ENCODE measurements at regions not wholly inside any gene's neighbourhood (a gene's known extent, or its start where the extent isn't known, plus 50 kb on each side); places are given as distances from the start of the nearest gene placed in this dataset.

DNA sequence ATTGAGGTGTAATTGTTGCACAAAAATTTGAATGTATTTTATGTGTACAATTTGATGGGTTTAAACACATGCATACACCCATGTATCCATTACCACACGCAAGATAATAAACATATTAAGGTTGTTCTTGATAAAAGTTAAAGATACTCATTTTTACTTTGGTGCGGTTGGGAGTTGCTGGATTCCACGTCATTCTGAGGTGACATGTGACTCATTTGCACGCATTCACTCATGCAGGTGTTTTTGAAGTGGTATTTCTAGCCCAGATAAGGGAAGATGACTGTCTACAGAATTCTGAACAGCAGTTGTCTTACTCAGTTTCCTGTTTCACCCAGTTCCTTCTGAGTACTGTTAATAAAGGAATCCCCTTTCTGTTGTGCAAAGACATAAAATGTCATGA is 142.0 kb downstream of the RTL3 start:
- Mint-ChIP-seq H3K27me3 (ENCODE audit: low read depth, poor library complexity) (peaks cover 3% of the 10 kb centered on the region), H3K4me1 (peaks cover 8% of the 10 kb centered on the region), H3K27ac (no peak overlapping the region), H3K9me3 (peaks cover 11% of the 10 kb centered on the region), H3K4me3 (no peak overlapping the region), H3K36me3 (ENCODE audit: low read depth) (no peaks in the 10 kb centered on the region)
- no peak for DNase-seq
- TF ChIP-seq, protein P1, sequence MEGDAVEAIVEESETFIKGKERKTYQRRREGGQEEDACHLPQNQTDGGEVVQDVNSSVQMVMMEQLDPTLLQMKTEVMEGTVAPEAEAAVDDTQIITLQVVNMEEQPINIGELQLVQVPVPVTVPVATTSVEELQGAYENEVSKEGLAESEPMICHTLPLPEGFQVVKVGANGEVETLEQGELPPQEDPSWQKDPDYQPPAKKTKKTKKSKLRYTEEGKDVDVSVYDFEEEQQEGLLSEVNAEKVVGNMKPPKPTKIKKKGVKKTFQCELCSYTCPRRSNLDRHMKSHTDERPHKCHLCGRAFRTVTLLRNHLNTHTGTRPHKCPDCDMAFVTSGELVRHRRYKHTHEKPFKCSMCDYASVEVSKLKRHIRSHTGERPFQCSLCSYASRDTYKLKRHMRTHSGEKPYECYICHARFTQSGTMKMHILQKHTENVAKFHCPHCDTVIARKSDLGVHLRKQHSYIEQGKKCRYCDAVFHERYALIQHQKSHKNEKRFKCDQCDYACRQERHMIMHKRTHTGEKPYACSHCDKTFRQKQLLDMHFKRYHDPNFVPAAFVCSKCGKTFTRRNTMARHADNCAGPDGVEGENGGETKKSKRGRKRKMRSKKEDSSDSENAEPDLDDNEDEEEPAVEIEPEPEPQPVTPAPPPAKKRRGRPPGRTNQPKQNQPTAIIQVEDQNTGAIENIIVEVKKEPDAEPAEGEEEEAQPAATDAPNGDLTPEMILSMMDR (IDR thresholded peaks at IDR 0.05): no peak

GRCh38 chrX:78514852-78515251 is 144.3 kb downstream of the RTL3 start:
- H3K4me1 Mint-ChIP-seq: peaks cover 8% of the 10 kb centered on the region
- TF ChIP-seq, protein P1 (IDR thresholded peaks at IDR 0.05): no peak
- no peaks in the 10 kb centered on the region for H3K36me3 Mint-ChIP-seq (ENCODE audit: low read depth)
- DNase-seq: no peak
- peaks cover 3% of the 10 kb centered on the region for H3K27me3 Mint-ChIP-seq (ENCODE audit: low read depth, poor library complexity)
- H3K4me3 Mint-ChIP-seq: no peak overlapping the region
- H3K27ac Mint-ChIP-seq: no peak overlapping the region
- H3K9me3 Mint-ChIP-seq: peaks cover 30% of the 10 kb centered on the region

DNA sequence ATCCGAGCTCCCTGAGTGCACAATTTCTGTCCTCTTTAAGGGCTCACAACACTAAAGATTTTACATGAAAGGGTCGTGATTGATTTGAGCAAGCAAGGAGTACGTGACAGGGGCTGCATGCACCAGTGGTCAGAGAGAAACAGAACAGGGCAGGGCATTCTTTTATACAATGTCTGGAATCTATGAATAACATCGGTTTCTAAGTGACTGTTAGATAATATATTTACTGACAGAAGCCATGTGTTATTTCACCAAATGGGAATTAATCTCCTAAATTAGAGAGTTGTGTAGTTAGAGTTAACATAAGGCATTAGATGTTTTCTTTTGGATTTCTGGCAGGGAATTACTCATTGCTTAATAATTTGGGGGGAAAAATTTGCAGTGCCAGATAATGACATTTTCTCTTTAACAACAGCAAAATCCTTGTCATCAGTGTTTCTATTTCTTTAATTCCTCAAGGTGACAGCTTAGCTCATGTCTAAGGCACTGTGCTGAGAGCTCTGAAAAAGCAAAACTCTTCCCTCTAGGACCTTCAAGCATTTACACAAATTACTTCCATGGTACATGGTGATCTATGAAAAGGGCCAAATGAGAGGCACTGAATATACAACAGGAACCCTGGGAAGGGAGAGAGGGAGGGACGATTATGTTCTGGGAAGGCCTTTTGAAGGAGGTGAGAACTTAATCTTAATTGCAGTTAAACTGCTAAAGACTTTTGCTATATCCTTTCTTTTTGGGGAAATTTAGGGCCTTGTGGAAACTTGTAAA is 145.0 kb downstream of the RTL3 start:
- no peak overlapping the region for H3K27ac Mint-ChIP-seq
- H3K27me3 Mint-ChIP-seq (ENCODE audit: low read depth, poor library complexity): peaks cover 3% of the 10 kb centered on the region
- H3K9me3 Mint-ChIP-seq: peaks cover 35% of the 10 kb centered on the region
- TF ChIP-seq, protein P1 (IDR thresholded peaks at IDR 0.05): no peak
- DNase-seq: no peak
- peaks cover 8% of the 10 kb centered on the region for H3K4me1 Mint-ChIP-seq
- H3K4me3 Mint-ChIP-seq: no peak overlapping the region
- no peaks in the 10 kb centered on the region for H3K36me3 Mint-ChIP-seq (ENCODE audit: low read depth)

DNA sequence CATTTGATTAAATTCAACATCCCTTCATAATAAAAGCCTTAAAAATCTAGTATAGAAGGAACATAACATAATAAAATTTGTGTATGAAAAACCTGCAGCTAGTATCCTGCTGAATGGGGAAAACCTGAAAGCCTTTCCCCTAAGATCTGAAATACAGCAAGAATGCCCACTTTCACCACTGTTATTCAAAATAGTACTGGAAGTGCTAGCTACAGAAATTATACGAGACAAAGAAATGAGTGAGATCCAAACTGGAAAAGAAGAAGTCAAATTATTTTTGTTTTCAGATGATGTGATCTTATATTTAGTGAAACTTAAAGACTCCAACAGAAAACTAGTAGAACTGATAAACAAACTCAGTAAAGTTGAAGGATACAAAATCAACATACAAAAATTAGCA is 152.9 kb downstream of the RTL3 start:
- Mint-ChIP-seq H3K9me3 (peaks cover 53% of the 10 kb centered on the region), H3K27ac (no peak overlapping the region), H3K27me3 (ENCODE audit: low read depth, poor library complexity) (no peaks in the 10 kb centered on the region), H3K4me1 (no peaks in the 10 kb centered on the region), H3K4me3 (no peak overlapping the region), H3K36me3 (ENCODE audit: low read depth) (no peaks in the 10 kb centered on the region)
- DNase-seq: no peak
- TF ChIP-seq, protein P1 (IDR thresholded peaks at IDR 0.05): no peak

DNA sequence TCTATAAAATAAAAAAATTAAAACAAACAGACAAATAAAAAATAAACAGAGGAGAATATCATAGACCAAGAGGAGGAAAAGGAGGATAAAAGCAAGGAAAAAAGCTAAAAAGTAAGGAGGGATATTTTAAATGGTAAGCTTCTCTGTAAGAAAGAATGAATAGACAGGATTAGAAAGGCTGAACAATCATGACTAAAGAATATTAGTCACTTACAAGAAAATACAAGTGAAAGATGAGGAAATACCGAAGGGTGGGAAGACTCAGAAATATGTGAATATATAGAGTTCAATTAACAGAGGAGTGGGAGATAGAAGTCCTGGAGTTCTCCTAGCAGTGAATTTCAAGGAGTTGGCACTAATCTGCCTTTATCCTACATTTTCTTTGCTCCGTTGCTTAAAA is 162.6 kb downstream of the RTL3 start:
- Mint-ChIP-seq H3K36me3 (ENCODE audit: low read depth) (no peaks in the 10 kb centered on the region), H3K4me1 (no peaks in the 10 kb centered on the region), H3K27ac (no peak overlapping the region), H3K27me3 (ENCODE audit: low read depth, poor library complexity) (no peaks in the 10 kb centered on the region), H3K9me3 (peaks cover 33% of the 10 kb centered on the region), H3K4me3 (no peak overlapping the region)
- DNase-seq: no peak
- TF ChIP-seq, protein P1 (IDR thresholded peaks at IDR 0.05): no peak

GRCh38 chrX:78493180-78493579 is 165.8 kb upstream of the CYSLTR1 start:
- Mint-ChIP-seq H3K27ac (no peak overlapping the region), H3K9me3 (peaks cover 33% of the 10 kb centered on the region), H3K4me1 (no peaks in the 10 kb centered on the region), H3K27me3 (ENCODE audit: low read depth, poor library complexity) (no peaks in the 10 kb centered on the region), H3K36me3 (ENCODE audit: low read depth) (no peaks in the 10 kb centered on the region), H3K4me3 (no peak overlapping the region)
- TF ChIP-seq, protein P1 (IDR thresholded peaks at IDR 0.05): no peak
- DNase-seq: no peak

All from nephron progenitor cell (in vitro differentiated cells).